Neural progenitor cell (in vitro differentiated cells): ENCODE measurements at regions not wholly inside any gene's neighbourhood (a gene's known extent, or its start where the extent isn't known, plus 50 kb on each side); places are given as distances from the start of the nearest gene placed in this dataset.

Experiments
- CTCF ChIP-seq: fragments of 200-600 bp; sonication (generic); IDR thresholded peaks from 2 replicates; pipeline ENCODE4 v1.5.1; 2017; ENCODE audit warnings: antibody characterized with exemption, mild to moderate bottlenecking
- EZH2 ChIP-seq: fragments of 200-600 bp; sonication (generic); IDR thresholded peaks from 2 replicates; pipeline ENCODE4 v1.6.1; 2017; ENCODE audit warnings: antibody characterized with exemption, mild to moderate bottlenecking, moderate library complexity
- EZH2phosphoT487 ChIP-seq: fragments of 200-600 bp; sonication (generic); IDR thresholded peaks from 2 replicates; pipeline ENCODE4 v1.6.1; 2017; ENCODE audit warnings: antibody characterized with exemption

GRCh38 chrX:96449896-96450295, 234.7 kb upstream of the DIAPH2 start:
- no peak for TF ChIP-seq CTCF
- TF ChIP-seq EZH2, result no peak
- TF ChIP-seq EZH2phosphoT487, result no peak
